Embryonic facial prominence (tissue), 1 donor: ENCODE measurements at regions not wholly inside any gene's neighbourhood (a gene's known extent, or its start where the extent isn't known, plus 50 kb on each side); places are given as distances from the start of the nearest gene placed in this dataset.
"Not testable (repeated sequence)": the region's sequence is repeated elsewhere in the genome, so short reads cannot be mapped to it uniquely, and the experiment has no call there.

ENCODE experiments used
- DNase-seq: peaks from one replicate; pipeline ENCODE4 v3.0.0-alpha.2; 2016; ENCODE audit errors: extremely low spot score

DNA sequence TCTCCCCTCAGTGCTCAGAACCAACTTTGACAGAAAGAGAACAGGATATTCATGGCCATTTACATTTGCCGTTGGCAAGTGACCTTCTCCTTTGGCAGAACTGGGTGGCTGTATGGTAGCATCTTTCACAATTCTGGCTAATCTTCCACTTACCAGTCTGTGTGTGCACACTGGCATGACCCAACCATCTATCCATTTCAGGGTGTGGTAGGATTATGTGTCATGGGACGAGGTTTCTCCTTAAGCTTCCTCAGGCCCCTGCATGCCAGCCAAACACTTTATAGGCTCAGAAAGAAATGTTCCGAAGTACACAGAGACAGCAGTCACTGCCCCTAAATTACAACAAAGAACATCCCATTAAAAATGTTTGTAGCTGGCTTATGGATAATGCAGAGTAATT, 497.1 kb downstream of the NFIB start:
- DNase-seq: no peak

DNA sequence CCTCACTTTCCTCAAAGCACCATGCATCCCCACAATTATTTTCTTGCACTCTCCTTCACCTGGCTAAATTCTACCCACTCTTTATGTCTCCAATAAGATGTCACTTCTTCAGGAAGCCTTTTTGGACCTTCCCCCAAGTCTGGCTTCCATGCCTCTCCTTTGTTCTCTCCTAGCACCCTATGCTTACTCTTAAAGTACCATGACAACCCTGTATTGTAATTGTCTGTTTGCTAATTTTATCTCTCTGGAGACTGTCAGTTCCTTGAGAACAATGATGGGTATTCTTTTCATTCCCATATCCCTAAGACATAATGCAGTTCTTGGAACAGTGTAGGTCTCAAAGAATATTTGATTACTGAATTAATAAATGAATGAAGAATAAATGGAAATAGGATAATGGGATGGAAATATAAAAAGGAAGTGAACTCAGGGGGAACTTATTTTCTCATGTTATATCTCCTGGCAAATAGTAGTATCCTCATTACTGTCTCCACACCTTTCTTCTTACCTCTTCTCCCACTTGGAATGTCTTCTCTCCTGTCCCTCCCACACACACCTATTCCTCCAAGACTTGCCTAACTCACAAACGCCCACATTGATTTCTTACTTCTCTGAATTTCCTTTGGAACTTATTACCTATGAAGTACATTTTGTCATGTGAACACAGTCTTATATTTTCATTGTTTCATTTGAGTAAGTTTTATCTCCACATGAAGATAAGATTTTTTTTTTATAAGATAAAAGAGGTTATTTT, 499.1 kb downstream of the NFIB start:
- no peak for DNase-seq

DNA sequence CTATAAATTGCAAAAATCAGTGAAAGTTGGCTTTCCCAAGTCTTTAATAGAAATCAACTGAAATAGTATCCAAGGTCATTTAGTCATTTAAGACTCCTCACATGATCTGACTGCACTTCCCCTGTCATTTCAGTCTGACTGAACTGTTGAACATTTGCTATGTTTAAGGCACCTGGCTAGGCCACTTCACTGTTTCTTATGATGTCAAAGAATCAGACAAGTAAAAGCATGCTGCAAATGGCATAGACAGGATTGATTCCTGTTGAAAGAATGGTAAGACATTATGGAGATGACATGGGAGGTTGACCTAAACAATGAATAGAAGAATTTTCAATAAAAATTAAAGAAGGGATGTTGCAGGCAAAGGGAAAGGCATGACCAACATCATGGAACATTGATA, 502.1 kb downstream of the NFIB start:
- DNase-seq: no peak

DNA sequence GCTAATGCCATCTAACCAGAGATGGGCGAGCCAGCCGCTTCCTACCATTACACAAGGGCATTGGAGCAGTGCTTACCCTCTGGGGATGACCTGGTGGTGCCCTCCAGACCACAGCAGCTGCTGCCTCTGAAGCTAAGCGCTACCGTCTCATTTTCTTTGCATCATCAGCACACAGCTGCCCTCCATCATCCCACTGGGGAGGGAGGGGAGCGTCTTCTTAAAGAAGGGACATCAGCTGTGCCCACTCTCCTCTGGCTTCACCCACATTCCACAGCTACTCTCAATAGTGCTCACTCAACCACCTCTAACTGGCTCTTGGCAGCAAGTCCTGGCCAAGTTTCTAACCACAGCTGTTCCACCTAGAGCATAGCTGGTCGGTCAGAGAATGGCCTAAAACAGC, 503.4 kb downstream of the NFIB start:
- no peak for DNase-seq

DNA sequence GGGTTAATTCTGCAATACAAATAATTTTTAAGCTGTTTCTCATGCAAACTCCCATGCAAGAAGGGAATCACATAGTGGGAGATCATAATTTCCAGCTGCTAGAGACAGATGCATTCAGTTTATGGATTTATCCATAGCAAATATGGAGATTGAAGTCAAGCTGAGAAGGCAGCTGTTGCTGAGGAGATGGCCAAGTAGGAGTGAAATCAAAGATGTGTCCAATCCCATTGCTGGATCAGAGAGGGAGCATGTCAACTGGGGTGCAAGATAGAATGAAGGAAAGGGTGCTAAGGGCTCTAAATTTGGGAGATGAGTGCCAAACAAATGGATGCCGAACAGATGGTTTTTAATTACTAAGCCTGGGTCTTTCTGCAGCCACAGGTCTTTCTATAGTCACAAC, 504.5 kb downstream of the NFIB start:
- DNase-seq: no peak

DNA sequence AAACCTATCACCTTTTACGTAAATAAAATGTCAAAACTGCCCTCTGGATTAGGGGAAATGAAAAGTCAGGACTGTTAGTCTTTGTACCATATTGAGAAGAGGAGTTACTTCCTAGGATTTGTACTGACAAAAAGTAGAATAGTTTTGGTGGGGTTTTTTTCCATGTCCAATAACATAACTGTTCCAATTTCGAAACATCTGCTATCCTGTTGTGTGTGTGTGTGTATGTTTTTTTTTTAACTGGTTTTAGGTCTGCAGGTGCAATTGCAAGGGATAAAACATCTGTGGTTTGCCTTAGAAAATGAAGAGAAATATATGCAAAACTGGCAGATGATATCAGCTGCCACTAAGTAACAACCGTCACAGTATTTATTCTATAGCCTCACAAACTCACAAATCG, 506.8 kb downstream of the NFIB start:
- no peak for DNase-seq

DNA sequence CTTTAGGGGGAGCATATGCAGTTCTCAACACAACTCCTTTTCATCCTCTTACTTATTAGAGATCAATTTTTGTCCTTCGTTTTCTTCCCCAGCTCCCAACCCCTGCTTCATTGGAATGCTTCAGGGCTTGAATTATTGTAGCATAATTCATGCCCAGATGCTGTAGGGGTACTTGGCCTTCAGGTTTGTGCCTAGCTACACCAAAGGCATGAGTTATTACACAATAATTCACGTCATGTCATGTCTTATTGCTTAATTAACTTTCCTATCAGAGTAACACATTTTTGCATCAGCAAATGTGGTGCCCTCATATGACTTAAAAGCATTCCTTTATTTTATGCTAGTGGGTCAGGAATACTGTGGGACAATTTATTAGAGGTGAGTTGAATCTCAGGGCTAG, 507.2 kb downstream of the NFIB start:
- DNase-seq: no peak

DNA sequence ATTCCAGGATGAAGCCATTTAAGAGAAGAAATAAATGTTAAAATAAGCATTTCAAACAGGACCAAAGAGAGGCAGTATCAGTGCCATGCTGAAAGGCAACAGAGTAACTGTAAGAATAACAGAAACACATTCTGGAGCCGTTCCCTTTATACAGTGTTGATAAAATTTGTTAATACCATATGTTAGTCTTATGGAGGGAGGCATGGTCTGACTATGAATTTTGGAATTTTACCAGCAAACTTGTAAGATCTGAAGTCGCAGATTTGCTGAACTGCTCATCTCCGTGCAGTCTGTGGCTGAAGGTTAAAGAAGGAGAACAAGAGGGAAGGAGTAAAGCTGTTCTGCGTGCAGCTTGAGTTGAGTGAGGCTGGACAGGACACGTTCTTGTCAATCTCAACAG, 508.4 kb downstream of the NFIB start:
- DNase-seq: no peak

DNA sequence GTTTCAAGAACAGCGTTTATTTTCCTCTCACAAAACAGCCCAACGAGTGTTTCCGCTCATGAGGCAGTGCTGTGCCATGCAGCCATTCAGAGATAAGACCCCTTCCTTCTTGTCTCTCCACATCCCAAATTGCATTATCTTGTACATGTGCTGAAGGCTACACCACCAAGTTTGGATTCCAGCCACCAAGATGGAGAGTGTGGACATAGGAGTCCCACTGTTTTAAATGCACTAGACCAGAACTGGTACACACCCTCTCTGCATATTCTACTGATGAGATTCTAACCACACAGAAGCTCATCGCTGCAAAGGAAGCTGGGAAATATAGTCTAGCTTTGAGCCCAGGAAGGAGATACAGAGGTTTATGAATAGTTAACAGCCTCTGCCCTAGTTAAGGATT, 509.4 kb downstream of the NFIB start:
- no peak for DNase-seq

DNA sequence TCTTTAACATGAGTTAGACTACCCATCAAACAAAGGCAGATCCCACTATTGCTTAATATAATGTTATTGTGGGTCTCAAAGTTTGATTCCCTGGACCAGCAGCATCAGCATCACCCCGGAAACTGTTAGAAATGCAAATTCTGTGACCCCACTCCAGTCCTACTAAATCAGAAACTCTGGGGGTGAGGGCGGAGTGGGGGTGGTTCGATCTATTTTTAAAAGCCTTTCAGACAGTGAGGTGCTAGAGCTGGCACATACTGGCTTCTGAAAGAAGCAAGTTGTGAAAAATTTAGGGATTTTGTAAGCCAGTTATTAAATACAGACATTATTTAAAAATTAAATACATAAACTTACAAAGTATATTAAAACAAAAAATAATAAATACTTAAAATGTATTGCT, 513.2 kb downstream of the NFIB start:
- DNase-seq: no peak

DNA sequence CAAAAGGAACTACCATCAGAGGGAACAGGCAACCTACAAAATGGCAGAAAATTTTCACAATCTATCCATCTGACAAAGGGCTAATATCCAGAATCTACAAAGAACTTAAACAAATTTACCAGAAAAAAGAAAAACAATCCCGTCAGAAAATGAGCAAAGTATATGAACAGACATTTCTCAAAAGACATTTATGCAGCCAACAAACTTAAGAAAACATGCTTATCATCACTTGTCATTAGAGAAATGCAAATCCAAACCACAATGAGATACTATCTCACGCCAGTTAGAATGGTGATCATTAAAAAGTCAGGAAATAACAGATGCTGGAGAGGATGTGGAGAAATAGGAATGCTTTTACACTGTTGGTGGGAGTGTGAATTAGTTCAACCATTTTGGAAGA, 516.2 kb downstream of the NFIB start:
- DNase-seq: not testable (repeated sequence)

DNA sequence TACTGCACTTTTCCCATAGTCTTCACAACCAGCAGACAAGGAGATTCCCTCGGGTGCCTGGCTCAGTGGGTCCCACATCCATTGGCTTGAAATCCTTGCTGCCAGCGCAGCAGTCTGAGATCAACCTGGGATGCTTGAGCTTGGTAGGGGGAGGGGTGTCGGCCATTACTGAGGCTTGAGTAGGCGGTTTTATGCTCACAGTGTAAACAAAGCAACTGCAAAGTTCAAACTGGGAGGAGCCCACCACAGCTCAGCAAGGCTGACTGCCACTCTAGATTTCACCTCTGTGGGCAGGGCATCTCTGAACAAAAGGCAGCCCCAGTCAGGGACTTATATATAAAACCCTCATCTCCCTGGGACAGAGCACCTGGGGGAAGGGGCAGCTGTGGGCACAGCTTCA, 512.3 kb upstream of the MPDZ start:
- DNase-seq: no peak

DNA sequence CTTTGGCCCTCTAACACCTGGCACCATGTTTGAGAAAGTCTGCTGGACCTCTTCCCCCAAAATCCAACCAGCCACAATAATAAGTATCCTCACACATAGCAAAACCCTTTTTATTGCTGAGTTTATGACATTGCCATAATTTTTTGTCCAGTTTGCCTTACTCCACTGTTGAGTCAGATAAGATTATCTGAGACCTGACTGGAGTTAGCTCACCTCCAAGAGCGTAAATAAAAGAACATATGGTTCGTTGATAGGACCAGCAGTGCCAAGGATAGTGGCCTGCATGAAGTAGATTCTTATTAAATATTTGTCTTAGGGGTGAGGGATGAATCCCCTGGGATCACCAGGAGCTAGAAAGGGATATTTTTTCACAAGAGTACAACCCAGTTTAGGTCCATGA, 510.6 kb upstream of the MPDZ start:
- DNase-seq: no peak

DNA sequence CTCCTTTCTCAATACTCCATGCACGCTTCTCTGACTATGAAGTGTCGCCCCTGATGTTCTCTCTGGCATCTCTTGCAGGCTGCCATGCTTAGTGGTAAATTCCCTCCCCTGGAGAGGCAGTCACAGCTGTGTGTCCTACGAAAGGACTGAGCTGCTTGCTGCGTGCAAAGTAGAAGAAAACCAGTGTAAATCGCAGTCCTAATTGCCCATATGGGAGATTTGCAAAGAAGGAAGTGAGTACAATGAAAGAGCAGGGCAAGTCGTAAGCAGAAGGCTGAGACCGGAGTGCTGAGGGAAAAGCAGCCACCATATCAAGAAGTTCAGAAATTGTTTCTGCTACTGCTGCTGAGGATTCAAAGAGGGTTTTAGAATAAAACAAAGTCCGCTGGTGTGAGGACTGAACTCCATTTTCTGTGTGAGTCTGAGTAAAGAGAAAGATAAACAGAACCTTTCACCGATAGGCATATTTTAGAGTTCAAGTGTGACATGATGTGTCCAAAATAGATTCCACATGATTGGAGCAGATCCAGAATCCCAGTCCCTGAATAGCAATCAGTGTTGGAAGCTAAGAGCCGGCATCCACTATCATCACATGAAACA, 507.8 kb upstream of the MPDZ start:
- DNase-seq: peak; percentile 77

DNA sequence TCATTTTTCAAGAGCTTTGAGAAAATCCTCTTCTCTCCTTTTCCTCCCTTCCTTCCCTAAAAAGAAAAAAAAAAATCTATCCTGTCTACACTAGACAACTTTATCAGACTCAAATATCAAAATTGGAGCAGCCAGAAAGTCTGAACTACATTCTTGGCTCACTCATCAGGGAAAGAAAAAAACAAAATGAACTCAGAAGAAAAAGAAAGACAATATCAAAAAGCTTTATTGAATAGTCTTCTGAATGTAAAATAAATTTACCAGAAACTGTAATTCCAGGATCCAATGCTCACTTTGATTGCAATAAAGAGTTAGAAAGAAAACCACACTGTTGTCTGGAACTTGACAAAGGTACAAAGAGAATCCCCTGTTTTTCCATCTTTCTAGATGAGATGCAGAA, 507.2 kb upstream of the MPDZ start:
- DNase-seq: no peak

DNA sequence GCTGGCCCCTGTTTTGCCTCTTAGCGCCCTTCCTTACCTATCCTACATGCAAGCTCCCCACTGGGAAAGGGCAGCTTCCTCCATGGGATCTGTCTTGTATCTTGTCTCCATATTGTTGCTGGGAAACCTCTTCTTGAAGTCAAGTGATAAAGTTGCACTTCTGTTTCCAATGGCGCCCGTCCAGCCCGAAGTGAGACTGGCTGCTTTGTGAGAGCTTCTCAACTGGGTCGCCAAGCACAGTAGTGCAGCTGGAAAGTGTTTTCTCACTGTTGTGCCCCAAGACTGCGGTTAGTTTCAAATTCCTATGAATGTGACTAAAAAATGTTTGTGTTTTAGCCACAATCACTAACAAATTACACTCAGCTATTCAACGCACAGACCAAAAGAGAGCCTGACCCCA, 506.6 kb upstream of the MPDZ start:
- DNase-seq: no peak

DNA sequence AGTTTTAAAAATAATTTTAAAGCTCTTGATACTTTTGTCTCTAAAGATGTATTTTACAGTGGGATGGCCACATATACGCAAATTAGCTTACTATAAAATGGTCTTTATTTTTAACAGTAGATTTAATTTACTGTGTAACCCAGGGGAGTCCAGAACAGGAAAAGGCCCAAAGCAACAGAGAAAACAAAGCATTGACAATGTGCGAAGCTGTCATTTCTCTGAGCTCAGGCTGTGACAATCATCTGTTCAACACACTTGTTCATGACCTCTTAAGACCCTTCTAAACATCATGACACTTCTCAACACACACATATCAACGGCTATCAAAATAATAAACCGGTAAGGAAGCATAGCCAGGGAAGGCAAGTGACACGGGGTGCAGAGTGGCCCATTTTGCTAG, 499.6 kb upstream of the MPDZ start:
- no peak for DNase-seq

DNA sequence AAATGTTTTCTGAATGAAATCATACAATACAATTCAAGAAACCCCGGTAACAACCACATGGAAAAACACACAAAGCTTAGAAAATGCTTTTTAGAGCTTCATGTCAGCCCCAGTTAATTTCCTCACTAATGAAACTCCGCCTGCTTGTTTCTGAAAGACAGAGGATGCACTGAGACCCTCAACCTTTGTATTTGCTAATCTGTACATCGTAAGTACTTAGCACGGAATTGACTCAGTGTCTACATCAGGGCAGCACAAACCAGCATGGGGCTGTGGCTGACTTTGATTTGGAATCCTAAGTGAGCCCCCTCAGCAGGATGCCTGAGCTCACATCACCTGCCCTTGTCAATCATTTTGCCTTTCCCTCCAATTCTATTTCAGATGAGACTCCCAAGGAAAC, 499.1 kb upstream of the MPDZ start:
- no peak for DNase-seq

DNA sequence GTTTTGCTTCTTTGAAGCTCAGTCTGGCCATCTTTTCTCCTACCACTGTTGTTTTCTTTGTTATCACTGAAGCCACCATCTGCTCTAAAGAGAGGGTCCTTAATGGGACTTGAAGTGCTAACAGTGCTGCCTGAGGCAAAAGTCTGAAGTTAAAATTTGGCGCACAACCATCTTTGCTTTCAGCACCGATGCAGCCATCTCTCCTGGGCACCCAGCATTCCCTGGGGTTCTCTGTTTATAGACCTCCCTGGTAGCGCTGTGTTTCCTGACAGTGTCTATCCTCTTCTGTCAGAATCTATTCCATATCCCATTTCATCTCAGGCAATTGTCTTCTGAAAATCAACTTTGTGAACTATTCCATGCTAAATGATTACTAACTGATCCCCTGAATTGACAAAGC, 491.5 kb upstream of the MPDZ start:
- no peak for DNase-seq

DNA sequence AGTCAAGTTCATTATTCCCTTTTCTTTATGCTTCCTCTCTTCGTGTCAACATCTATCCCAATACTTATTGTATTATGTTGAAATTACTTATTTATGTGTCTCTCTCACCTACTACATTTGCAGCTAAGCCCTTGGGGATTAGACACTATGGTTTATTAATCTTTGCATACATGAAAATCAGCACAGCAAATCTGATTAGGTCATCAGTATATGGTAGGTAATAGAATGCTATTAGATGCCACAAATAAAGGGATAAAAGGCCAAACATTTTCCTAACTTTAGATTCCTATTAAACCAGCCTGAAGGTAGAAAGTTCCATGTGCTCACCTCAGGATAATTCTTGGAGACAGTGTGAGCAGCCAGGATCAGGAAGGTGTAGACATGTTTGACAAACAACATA, 490.1 kb upstream of the MPDZ start:
- no peak for DNase-seq

DNA sequence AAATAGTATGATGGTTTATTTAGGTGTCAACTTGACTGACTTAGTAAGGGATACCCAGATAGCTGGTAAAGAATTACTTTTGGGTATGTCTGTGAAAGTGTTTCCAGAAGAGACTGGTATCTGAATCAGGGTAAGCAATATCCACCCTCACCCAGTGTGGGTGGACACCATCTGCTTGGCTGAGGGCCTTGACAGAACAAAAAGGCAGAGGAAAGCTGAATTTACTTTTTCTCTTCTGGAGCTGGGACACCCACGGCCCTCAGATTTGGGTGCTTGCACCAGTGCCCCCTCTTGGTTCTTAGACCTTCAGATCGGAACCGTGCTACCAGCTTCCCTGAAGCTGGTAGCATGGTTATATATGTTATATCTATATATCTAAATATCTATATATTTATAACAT, 489.5 kb upstream of the MPDZ start:
- no peak for DNase-seq

DNA sequence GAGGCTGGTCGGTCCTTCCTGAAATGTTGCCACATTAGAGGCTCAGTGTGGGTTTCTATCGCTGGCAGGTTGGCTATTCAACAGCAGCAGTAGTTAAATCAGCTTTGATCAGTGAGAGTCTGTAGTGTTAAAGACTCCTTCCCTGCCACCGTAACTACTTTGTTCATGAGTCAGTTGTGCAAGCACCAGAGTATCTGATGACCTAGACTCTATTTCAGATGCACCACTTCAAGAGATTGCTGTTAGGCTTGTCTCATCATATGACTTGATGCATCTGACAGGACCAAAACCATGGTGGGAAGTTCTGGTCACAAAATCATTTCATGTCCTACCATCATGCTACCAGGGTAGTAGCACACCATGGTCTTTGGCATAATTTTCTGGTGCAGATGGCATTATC, 482.7 kb upstream of the MPDZ start:
- no peak for DNase-seq

DNA sequence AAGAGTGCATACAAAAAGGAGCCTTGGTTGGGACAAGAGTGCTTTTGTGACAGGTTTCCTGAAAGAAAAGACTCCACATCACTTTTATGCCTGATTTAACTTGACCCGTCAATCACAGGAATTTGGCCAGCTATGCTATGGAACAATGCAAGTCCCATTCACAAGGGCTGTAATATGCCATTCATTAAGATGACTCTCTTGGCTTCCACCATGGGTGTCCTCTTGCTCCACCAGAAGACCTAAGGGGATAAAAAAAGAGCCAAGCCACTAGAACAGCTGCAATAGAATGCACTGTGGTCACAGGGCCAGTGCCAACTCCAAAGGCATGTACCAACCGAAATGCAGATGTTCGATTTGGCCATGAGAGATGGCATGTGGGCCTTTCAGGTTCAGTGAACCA, 480.1 kb upstream of the MPDZ start:
- no peak for DNase-seq

DNA sequence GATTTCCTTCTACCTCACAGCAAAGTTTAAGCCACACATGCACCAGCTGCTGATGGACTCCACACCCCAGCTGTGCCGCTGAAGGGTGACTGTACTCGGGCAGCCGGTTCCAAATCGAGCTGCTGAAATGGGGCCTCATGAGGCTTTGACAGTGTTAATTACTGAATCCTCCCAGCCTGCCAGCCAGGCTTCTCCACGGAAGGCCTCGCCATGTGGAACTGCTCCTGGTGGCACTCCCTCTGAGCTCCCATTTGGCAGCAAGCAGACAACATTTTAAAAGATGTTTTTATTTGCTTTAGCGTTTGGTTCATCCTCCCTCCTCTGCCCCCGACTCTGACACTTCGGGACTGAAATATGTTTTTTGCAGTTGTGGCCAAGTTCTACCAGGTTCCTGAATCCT, 479.4 kb upstream of the MPDZ start:
- no peak for DNase-seq
